Activated effector memory CD4-positive, alpha-beta T cell treated with Interleukin-2 at 50 U/mL for 16 hours (primary cell): ENCODE measurements at regions not wholly inside any gene's neighbourhood (a gene's known extent, or its start where the extent isn't known, plus 50 kb on each side); places are given as distances from the start of the nearest gene placed in this dataset.

Source experiments
- DNase-seq: peaks from one replicate; pipeline ENCODE4 v3.0.0-alpha.2; 2020

DNA sequence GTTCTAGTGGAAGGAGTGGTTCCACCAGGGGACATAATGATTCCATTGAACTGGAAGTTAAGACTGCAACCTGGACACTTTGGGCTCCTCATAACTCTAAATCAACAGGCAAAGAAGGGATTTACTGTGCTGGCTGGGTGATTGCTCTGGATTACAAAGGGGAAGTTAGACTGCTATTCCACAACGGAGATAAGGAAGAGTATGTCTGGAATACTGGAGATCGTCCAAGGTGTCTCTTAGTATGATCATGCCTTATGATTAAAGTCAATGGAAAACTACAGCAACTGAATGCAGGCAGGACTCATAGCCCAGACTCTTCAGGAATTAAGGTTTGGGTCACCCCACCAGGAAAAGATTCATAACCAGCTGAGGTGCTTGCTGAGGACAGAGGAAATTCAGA lies 310.6 kb upstream of the MGMT start:
- DNase-seq = no peak

DNA sequence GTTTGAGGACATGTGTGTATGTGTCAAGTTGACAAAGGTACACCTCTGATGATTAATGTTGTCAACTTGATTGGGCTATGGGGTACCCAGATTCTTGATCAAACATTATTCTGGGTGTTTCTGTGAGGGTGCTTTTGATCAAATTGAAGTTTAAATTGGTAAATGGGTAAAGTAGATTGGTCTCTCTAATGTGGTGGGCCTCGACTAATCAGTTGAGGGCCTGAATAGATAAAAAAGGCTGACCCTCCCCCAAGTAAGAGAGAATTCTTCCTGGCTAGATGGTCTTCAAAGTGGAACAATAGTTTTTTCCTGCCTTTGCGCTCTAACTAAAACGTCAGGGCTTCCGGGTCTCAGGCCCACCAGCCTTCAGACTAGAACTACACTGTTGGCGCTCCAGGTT lies 309.9 kb upstream of the MGMT start:
- no peak for DNase-seq

DNA sequence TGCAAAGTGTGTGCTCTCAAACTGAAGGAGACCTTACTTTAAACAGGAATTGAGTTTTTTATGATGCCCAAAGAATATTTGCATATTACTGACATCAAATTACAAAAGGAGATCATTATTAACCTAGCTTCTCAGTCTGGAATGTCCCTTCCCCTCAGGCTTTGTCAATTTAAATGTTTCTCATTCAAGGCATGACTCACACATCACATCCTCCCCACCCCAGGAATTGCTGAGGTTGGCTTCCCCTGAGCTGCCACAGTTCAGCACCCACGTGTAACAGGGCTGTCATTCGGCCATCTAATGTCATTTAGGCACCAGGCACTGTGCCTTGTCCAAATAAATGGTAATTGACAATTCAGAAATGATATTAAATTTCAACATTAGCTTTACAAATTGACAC lies 305.9 kb upstream of the MGMT start:
- DNase-seq = no peak

DNA sequence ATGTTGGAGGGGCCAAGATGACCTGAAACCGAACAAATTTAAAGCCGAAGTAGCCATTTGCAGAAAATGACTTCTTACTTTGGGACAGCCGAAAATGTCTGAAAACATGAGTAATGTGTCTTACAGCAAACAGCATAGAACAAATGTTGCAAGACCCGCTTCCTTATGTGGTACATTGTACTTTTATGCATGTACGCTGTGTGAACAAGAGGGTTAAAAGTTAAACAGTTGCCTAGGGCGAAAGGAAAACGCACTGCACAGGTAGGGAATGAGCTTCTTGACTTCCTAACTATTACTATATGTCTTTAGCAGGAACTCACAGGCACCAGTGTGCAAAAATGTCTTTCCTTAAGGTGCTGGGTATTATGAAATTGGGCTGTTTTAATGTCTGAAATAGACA lies 303.5 kb upstream of the MGMT start:
- DNase-seq = no peak

DNA sequence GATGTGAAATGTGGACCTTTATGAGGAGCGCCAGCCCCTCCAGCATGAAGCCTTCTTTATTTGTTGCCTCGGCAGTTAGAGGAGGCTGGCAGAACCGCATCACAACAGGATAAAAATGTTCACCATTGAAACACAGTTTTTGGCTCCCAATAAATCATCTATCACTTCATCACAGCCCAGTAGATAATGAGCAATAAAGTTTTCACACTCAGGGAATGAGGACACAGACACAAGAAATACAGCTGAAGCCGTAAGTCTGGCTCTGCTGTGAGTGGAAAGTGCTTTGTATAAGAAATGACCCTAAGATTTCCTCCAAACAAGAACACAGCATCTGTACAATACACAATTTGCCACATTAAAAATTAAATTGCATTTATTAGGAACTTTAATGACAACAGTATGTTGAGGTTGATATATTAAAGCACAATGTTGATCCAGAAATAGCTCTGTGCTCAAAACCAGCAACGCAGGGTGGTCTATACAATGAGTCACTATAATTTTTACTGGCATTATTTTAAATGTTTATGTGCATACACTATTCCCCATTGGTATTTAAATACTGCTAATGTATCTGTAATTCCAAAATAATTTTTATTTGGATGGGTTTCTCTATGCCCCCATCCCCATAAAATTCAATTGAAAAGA lies 301.8 kb upstream of the MGMT start:
- no peak for DNase-seq

DNA sequence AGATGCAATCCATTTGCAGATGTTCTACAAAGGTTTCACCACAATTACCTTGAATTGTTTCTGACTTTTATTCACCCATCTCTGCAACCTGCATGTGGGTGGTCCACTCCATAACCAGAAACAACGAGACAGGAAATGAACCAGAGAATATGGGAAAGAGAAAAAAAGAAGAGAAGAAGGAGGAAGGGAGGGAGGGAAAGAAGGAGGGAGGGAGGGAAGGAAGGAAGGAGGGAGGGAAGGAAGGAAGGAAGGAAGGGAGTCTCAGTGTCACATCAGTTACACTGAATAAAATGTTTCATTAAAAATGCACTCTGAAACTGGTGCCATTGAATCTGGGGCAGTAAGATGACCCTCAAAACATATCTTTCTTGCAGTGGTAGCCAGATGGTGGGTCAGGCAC lies 301.3 kb upstream of the MGMT start:
- DNase-seq = no peak

DNA sequence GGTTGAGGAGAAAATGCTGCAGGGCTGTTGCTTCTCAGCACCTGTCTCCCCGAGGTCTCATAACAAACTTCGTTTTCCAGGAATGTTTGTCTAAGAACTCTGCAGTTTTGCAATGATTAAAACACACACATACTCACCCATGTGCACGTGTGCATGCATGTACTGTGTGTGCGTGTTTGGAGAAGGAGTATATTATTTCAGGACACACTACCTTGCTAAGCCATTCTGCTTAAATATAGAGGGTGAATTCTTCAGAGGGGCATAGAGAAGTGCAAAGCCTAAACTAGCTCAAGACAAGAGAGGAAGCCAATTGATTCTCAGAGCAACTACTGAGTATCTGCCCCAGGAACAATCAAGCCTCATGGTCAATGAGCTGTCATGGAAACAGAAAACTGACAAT lies 298.4 kb upstream of the MGMT start:
- no peak for DNase-seq

DNA sequence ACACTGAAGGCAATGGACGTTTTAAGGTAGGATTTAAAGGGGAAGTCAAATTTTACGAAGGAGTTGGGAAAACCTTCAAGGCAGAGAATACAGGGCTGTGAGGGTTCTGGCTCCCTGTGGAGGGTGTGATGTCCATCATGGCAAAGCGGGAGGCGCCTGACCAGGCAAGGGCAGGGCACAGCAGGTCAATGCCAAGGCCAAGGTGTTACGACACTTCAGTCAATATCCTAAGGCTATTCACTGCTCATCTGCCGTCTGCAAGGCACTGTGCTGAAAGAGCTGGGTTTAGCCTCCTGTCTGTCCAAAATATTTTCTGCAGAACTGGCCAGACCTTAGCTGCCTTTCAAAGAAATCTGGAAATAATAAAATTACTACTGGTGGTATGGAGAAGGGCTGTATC lies 297.9 kb upstream of the MGMT start:
- DNase-seq = no peak

DNA sequence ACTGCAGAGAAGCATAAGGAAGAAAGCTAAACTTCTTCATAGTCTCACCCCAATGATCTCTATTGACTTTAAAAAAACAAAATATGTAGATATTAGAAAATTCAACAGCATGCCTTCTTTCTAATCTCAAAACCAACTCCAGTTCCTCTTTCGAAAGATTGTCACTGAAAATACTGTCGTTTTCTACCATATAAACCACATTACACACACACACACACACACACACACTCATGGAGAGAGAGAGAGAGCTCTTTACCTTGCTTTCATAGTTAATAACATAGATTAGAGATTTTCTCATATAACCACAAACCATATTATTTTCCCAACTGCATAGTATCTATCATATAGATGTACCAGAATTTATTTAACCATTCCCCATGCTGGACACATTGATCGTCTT lies 296.2 kb upstream of the MGMT start:
- DNase-seq = no peak

DNA sequence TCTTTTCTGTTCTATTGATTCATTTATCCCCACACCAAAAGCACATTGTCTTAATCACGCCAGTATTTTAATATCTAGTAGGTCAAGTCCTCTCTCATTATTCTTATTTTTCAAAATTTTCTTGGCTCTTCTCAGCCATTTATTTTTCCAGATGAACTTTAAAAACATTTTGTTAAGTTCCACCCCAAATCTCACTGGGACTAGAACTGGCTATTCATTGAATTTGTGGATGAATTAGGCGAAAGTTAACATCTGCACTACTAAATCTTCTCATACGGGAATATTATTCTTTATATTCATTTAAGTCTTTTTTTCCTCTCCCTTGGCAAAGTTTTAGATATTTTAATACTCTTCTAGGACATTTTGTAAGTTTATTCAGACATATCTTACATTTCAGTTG lies 295.2 kb upstream of the MGMT start:
- DNase-seq = no peak

DNA sequence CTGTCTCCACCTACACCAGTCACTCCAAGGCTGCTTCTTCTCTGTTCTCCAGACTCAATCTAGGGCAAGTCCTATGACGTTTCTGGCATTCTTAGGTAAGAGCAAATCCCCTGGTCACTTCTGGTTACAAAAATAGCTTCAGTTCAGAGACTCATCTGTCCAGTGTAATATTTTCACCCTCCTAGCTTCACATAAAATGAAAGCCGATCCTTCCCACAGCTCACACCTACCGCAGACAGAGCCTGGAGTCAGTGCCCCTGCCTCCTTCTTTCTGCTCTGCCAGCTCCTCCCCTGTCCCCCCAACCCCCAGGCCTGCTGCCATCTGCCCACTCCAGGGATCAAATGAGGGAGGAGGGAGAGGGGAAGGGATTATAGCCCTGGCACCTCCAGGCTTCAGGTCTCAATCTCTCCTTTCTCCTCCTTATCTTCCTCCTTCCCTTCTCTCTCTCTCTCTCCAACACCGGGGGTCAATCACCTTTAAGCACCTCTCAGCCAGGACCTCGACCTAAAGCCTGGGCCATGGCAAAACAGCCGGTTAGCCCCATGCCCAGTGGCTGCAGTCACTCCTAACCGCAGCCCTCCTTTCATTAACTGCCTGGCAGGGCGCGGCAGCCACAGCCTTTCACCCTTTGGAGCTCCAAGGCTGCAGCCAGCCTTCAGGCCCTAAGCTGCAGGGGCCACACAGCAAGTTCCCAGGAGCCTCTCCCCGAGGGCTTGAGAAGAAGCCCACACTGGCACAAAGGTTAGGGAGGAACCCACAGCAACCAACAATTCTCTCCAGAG lies 292.6 kb upstream of the MGMT start:
- DNase-seq = no peak

DNA sequence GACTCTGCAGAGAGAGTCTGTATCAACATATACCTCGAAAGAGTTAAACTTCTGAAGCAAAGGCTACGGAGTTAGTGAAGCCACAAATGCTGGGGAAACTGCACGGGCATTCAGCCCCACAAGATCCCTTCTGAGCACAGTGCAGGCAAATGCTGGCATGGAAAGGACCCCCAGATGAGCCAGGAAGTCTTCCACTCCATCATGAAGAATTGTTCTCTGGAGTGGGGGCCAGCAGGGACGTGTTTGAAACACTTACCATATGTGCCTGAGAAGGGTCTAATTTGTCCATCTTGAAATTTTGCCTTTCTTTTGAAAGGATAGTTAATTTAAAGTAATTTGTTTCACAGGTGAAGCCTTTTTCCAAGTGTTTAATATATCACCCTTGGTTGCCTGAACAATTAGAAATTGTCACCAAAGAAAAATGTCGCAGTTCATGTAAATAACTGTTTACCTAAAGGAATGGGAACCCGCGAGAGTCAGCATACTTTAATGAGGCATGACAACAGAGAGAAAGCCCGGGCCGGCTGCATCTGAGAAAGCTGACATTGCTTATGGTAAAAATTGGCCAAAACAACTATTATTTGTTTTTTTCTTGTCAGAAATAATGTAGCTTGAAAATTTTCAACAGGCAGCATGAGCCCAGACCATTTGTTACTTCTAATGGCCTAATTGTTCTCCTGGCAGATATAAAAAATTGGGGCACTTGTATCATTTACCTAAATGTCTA lies 287.6 kb upstream of the MGMT start:
- DNase-seq = no peak

DNA sequence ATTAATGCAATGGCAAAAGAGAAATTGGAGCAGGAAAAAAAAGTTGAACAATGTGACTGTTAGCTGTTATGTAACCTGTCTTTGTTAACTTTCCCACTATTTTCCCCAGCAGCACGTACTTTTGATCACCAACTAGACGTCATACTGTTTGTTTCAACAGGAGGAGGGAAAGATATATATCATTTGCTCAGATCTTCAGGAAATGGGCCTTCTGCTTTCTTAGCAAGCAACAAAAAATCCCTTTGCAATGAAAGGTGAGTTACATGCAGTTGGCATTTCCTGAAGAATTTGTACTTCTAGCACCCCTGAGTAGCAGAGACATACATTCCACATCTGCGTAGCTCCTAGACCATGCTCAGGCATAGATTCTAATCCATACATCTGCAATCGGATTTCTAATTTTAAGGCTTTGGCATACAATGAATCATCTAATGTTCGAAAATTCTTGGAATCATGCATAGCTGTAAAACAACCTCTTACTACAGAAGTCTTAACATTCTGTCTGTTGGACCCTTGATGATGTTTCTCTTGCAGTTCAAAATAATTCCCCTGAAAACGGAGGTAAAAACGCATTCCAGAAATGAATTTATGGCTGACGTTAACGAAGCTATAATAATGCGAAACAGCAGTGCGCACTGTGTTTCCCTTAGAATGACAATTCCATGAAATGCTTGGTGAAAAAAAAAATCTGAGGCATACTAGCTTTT lies 286.9 kb upstream of the MGMT start:
- DNase-seq = no peak

DNA sequence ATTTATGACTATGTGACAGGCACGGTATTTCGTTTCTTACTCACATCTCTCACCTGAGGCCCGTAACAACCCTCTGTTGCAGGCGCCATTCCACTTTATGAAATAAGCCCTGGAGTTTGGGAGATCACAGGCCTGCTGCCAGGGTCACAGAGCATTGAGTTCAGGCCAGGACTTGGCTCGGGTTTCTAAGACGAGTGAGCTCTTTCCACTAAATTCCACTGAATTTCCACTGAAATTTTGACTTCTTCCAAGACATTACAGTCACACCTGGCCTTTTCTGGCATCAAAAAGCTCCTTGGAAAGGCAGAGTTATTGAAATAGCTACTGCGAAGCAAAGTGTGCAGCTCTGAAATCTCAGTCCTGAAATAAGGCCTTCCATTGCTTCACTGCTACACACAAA lies 282.8 kb upstream of the MGMT start:
- DNase-seq = no peak

DNA sequence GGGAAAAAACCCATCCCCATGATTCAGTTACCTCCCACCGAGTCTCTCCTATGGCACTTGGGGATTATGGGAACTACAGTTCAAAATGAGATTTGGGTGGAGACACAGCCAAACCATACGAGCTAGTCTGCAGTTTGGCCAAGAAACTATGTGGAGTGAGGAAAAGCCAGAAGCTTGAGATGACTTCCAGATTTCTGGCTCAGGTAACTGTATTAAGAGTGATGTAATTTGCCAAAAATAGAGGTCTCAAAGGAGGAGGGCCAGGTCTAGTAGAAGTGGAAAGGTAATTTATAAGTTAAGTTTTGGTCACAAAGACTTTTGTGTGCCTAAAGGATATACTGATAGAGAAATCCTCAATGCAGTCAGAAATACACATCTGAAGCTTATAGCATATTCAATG lies 279.7 kb upstream of the MGMT start:
- no peak for DNase-seq

DNA sequence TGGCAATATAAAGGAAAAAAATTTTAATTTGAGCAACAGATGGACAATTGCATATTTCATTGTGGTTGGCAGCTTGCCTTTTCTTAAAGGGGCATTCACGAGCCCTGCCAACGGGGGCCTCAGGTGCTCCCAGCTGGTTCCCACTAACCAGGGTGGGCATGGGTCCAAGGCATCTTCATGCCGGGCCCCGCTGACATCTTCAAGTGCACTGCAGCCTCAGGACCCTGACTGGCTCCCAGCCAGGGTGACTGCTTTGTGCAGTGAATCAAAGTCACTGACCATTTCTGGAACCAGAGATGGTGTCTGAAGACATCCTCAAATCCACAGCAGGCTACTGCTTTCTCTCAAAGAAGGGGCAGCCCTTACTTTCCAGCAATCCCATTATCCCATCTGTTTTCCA lies 275.2 kb upstream of the MGMT start:
- DNase-seq = no peak

DNA sequence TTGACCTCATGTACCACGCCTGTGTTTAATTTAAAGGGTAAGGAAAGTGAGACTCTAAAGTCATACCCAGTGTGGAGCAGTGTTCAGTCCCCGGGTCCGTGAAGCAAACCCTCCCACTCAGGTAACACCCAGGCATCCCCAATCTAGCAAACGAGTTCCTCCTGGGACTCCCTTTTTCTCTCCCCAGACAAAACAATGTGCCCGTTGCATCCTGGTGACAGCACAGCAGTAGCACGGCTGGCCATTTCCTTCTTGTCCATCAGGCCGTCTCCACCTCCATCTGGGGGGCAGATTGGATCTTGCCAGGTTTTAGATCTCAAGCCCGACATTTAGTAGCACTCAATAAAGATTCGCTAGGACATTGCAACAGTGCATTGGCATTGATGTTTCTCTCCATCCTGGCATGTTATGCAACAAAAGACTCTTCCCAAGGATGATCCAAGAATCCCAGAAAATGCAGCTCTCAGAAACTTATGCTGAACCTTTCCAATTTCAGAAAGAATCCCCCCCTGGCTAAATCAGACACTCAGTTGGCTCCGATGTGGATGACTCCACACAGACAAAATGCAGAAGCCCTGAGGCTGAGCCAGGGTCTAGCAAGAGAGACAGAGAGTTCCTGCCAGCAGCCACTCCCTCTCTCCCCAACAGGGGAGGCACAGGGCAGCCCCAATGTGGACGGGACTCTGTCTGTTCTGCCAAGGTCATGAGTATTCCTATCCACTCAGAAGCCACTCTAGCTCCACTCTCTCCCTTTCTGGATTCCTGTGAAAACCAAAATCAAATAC lies 274.5 kb upstream of the MGMT start:
- no peak for DNase-seq

DNA sequence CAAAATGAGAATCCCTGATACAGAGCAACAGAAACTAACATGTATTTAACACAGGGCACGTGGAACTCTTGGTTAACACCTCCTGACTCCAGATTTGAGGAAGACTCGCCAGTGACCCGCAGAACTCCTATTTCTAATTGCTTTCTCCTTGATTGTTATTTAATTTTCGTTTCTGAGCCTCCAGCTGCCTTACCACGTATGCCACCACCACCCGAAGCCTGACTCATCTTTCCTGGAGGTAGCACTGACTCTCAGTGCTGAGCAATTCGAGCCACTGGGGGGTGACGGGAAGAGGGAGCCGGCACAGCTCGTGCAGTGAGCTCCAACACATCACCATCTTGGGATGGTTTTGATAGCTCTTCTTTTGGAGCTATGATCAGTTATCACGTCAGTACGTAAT lies 273.9 kb upstream of the MGMT start:
- DNase-seq = no peak

DNA sequence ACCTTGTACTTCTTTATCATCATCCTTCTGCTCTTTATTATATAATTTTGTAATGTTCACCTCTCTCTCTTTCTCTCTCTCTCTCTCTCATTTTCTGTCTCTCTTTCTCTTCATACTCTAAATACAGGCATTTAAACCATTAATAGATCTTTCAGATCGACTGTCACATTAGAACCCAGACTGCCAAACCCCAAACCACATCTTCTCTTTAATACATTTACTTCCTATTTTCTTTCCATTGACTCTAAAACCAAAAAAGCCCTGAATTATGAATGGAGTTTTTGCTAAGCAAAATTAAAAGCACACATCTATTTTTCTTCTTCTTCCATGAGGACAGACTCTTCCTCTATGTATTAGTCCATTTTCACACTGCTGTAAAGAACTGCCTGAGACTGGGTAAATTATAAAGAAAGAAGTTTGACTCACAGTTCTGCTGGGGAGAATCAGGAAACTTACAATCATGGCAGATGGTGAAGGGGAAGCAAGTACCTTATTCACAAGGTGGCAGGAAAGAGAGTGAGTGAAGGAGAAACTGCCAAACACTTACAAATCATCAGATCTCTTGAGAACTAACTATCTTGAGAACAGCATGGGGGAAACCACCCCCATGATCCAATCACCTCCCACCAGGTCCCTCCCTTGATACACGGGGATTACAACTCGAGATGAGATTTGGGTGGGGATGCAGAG lies 272.7 kb upstream of the MGMT start:
- no peak for DNase-seq

DNA sequence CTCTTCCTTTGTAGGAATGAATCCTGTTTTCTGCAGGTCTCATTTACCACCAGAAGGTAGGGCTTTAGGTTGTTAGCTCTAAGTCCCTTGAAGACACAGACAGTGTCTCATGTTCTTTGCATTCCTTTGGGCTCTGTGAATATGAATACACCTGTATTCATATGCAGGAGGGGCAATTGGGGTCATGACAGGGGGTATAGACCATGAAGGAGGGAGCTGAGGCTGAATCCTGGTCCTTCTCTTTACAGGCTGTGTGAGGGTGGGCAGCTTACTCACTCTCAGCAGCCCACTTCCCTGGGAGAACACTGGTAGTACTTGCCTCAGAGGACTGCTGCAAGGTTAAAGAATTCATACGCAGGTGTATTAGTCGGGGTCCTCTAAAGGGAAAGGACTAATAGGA lies 267.2 kb upstream of the MGMT start:
- DNase-seq = no peak

DNA sequence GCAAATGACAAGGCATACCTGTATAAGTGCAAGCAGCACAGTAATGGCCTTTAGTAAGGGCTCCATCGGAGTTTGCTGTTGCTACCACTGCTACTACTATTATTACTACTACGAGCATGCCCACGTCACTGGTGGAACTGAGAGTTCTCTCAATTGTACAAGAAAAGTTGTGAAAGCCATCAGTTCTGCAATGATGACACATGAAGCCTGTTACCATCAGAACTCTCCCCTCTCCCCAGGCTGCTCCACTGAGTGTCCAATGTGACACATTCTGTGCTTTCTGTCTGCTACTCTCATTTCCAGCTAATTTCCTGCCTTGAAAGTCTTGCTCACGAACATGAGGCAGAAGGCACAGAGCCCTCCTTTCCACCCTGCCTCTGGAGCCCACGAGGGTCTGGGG lies 263.2 kb upstream of the MGMT start:
- no peak for DNase-seq

DNA sequence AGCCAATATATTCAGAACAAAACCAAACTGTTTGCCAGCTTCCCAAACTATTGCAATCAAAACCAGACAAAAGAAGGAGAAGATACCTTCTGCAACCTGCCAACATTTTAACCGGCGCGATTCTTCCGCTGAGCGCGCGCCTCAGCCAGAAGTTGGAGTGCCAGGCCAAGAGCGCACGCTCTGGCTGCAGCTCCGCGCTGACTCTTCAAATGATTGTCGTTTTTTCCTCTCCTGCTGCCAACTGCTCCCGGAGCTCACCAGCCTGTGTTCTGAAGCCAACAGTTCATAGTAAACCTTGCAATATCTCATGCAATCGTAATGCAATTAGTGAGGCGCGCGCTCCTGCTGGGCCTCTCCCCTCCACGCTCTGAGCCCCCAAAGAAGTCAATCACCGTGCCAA lies 259.7 kb upstream of the MGMT start:
- DNase-seq = no peak
